ENCODE measurements at regions not wholly inside any gene's neighbourhood (a gene's known extent, or its start where the extent isn't known, plus 50 kb on each side); places are given as distances from the start of the nearest gene placed in this dataset.

DNA sequence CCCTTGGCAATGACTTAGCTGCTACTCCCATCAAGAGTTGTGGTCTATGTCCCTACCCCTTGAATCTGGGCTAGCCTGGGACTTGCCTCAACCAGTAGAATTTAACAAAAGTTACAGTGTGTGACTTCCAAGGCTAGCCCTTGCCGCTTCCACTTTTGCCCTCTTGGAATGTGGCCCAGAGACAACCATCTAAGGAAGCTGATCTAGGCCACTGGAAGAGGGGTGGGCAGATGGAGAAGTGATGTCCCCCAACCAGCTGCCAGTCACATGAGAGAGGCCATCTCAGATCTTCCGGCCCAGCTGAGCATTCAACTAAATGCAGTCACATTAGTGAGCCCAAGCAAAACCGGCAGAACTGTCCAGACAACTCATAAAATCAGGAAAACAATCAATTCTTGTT lies 115.1 kb downstream of the TOMM20 start:
- no peak overlapping the region for H3K4me3 ChIP-seq (replicated peaks; ENCODE audit: insufficient read depth, low read length)
- no peak for DNase-seq (ENCODE audit: low read depth in 1 of 2, low spot score in 1 of 2)
- no peak overlapping the region for H3K27ac ChIP-seq (replicated peaks)
- TF ChIP-seq POLR2AphosphoS5 (IDR thresholded peaks at IDR 0.05; ENCODE audit: low read depth) (no peak), SPI1 (IDR thresholded peaks at IDR 0.05; ENCODE audit: borderline replicate concordance, low read depth) (no peak), GABPA (IDR thresholded peaks at IDR 0.05; ENCODE audit: low read depth) (no peak)
- TF ChIP-seq, protein P1, sequence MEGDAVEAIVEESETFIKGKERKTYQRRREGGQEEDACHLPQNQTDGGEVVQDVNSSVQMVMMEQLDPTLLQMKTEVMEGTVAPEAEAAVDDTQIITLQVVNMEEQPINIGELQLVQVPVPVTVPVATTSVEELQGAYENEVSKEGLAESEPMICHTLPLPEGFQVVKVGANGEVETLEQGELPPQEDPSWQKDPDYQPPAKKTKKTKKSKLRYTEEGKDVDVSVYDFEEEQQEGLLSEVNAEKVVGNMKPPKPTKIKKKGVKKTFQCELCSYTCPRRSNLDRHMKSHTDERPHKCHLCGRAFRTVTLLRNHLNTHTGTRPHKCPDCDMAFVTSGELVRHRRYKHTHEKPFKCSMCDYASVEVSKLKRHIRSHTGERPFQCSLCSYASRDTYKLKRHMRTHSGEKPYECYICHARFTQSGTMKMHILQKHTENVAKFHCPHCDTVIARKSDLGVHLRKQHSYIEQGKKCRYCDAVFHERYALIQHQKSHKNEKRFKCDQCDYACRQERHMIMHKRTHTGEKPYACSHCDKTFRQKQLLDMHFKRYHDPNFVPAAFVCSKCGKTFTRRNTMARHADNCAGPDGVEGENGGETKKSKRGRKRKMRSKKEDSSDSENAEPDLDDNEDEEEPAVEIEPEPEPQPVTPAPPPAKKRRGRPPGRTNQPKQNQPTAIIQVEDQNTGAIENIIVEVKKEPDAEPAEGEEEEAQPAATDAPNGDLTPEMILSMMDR (IDR thresholded peaks at IDR 0.05; ENCODE audit: insufficient read depth, low read length) = no peak
- H3K27me3 ChIP-seq (ENCODE audit: insufficient read depth, poor library complexity, severe bottlenecking) = no peaks in the 10 kb centered on the region

DNA sequence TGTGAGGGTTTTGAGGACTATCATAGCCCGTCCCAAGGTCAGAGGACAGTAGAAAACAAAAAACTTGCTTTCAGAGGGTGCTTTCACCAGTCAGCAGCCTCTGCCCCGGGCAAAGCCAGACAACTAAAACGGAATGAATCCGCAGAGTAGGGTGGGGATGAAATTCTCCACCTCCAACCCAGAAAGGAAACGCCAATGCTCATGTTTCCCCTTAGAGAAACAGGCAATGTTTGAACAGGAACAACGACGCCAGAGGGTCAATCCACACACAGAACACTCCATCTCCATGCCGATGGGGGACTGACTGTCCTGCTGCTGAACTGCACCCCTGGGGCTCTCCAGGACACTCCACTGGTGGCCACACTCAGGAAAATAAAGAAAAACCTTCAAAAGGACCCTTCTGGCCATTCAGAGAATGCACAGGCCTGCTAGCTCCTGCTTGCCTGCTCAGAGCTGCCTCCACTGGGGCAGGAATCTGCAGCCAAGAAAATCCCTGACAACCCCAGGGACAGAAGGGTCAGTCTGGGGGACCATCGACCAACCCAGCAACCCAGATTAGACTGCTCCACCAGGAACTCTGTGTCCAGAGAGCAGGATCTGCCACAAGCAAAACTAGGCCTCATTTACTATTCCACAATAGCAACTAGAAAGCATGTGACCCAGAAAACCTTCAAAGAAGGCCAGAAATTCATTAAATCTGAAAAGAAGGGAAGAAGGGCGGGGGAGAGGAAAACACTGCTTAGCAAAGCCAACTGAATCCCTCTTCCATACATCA lies 116.0 kb downstream of the TOMM20 start:
- TF ChIP-seq SPI1 (IDR thresholded peaks at IDR 0.05; ENCODE audit: borderline replicate concordance, low read depth) = no peak
- no peak for TF ChIP-seq GABPA (IDR thresholded peaks at IDR 0.05; ENCODE audit: low read depth)
- TF ChIP-seq, protein P2, sequence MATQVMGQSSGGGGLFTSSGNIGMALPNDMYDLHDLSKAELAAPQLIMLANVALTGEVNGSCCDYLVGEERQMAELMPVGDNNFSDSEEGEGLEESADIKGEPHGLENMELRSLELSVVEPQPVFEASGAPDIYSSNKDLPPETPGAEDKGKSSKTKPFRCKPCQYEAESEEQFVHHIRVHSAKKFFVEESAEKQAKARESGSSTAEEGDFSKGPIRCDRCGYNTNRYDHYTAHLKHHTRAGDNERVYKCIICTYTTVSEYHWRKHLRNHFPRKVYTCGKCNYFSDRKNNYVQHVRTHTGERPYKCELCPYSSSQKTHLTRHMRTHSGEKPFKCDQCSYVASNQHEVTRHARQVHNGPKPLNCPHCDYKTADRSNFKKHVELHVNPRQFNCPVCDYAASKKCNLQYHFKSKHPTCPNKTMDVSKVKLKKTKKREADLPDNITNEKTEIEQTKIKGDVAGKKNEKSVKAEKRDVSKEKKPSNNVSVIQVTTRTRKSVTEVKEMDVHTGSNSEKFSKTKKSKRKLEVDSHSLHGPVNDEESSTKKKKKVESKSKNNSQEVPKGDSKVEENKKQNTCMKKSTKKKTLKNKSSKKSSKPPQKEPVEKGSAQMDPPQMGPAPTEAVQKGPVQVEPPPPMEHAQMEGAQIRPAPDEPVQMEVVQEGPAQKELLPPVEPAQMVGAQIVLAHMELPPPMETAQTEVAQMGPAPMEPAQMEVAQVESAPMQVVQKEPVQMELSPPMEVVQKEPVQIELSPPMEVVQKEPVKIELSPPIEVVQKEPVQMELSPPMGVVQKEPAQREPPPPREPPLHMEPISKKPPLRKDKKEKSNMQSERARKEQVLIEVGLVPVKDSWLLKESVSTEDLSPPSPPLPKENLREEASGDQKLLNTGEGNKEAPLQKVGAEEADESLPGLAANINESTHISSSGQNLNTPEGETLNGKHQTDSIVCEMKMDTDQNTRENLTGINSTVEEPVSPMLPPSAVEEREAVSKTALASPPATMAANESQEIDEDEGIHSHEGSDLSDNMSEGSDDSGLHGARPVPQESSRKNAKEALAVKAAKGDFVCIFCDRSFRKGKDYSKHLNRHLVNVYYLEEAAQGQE (IDR thresholded peaks at IDR 0.05; ENCODE audit: insufficient replicate concordance, low read depth) = no peak
- TF ChIP-seq, protein P1 (IDR thresholded peaks at IDR 0.05; ENCODE audit: insufficient read depth, low read length) = no peak
- no peak for TF ChIP-seq POLR2AphosphoS5 (IDR thresholded peaks at IDR 0.05; ENCODE audit: low read depth)
- no peak overlapping the region for H3K4me3 ChIP-seq (replicated peaks; ENCODE audit: insufficient read depth, low read length)
- no peak for DNase-seq (ENCODE audit: low read depth in 1 of 2, low spot score in 1 of 2)
- H3K27me3 ChIP-seq (ENCODE audit: insufficient read depth, poor library complexity, severe bottlenecking) = no peaks in the 10 kb centered on the region
- H3K27ac ChIP-seq (replicated peaks) = peak overlapping the region; percentile 72

DNA sequence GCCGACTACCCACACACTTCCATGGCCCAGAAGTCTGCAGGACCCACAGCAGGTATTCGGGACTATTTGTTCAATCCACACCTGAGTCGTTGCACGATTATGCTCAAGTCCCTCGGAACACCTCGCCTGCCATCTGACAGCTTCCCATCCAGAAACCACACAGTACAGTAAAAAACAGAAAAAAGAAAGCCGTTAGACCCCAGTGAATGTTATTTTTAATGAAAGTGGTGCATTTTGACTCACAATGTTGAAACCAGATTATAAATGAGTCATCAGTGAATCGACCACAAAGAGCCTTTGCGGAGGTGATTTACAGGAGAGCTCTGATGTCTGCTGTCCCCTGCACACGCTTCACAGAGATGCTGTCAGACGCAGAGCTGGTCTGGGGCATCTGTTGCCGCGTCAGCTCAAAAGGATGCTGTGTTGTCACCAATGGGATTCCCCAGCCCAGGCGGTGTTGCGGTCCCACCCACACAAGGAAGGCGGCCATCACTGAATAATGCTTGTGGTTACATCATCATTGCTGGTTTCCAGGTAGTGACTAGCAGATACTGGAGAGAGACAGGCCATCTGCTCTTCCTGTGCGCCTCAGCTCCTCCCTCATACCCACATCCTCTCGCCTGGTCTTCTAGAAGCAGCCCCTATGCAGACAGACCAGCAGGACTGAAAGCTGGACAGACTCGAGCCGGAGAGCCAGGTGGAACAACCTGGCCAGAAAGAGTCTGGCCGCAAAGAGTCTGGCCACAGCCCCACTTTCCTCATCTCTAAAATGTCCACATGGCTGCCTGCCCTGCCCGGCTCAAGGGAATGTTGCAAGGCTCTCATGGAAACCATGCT lies 116.8 kb downstream of the TOMM20 start:
- peak; percentile 94 to 99 for DNase-seq (ENCODE audit: low read depth in 1 of 2, low spot score in 1 of 2)
- H3K4me3 ChIP-seq (replicated peaks; ENCODE audit: insufficient read depth, low read length) = peak overlapping the region; percentile 2; the same call in 1 of the 2 replicates
- TF ChIP-seq SPI1 (IDR thresholded peaks at IDR 0.05; ENCODE audit: borderline replicate concordance, low read depth) (peak; percentile 49; the same call in 1 of the 2 replicates), POLR2AphosphoS5 (IDR thresholded peaks at IDR 0.05; ENCODE audit: low read depth) (peak; percentile 84)
- TF ChIP-seq, protein P2 (IDR thresholded peaks at IDR 0.05; ENCODE audit: insufficient replicate concordance, low read depth) = no peak
- H3K27me3 ChIP-seq (ENCODE audit: insufficient read depth, poor library complexity, severe bottlenecking) = no peaks in the 10 kb centered on the region
- peak overlapping the region; percentile 72 for H3K27ac ChIP-seq (replicated peaks)

DNA sequence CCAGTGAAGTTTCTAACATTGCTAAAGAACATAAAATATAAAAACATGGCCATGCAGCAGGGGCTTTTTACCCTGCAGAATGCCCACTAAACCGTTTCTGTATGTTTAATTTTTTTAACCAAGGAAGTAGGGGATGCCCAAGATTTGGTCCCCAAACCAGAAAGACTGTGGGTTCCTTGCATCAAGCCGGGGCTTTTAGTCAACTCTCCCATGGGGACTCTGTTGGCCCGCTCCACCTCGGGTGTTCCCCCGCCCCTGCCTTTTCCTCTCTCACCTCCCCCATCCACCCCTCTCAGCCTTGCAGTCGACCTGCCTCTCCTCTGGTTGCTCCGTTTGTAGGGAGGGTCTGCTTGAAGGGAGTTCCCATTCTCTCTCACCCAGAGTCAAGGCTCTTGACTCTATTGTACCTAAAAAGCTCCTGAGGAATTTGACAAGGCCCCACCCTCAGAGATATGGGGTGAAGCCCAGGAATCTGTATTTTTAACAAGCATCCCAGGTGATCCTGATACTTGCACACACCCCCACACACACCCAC lies 117.5 kb downstream of the TOMM20 start:
- Histone ChIP-seq H3K4me3 (replicated peaks; ENCODE audit: insufficient read depth, low read length) (peak overlapping the region; percentile 2; the same call in 1 of the 2 replicates), H3K27ac (replicated peaks) (peak overlapping the region; percentile 72), H3K27me3 (ENCODE audit: insufficient read depth, poor library complexity, severe bottlenecking) (no peaks in the 10 kb centered on the region)
- no peak for DNase-seq (ENCODE audit: low read depth in 1 of 2, low spot score in 1 of 2)
- TF ChIP-seq, protein P2 (IDR thresholded peaks at IDR 0.05; ENCODE audit: insufficient replicate concordance, low read depth) = no peak
- TF ChIP-seq POLR2AphosphoS5 (IDR thresholded peaks at IDR 0.05; ENCODE audit: low read depth) (no peak), GABPA (IDR thresholded peaks at IDR 0.05; ENCODE audit: low read depth) (no peak), SPI1 (IDR thresholded peaks at IDR 0.05; ENCODE audit: borderline replicate concordance, low read depth) (no peak)
- TF ChIP-seq, protein P1 (IDR thresholded peaks at IDR 0.05; ENCODE audit: insufficient read depth, low read length) = no peak

All from HL-60 (cell line).